Fibroblast of lung (primary cell): ENCODE measurements at regions not wholly inside any gene's neighbourhood (a gene's known extent, or its start where the extent isn't known, plus 50 kb on each side); places are given as distances from the start of the nearest gene placed in this dataset.

Source experiments
- EZH2 ChIP-seq: IDR thresholded peaks from 2 replicates; pipeline ENCODE4 v1.5.1; 2012; ENCODE audit warnings: low read length, control low read depth, mild to moderate bottlenecking; ENCODE audit errors: missing control alignments
- TF ChIP-seq, protein P1 (sequence below), 2 donors: IDR thresholded peaks in 1 of 2; conservative IDR thresholded peaks in 1 of 2; 1 replicate in 1 of 2; 2 replicates in 1 of 2; pipeline ENCODE4 v1.5.1; 2011 to 2012; ENCODE audit warnings: low read length in 2 of 2, control low read depth in 1 of 2, inconsistent platforms in 1 of 2, low read depth in 1 of 2, mild to moderate bottlenecking in 1 of 2

- no peak for TF ChIP-seq EZH2
- TF ChIP-seq, protein P1, sequence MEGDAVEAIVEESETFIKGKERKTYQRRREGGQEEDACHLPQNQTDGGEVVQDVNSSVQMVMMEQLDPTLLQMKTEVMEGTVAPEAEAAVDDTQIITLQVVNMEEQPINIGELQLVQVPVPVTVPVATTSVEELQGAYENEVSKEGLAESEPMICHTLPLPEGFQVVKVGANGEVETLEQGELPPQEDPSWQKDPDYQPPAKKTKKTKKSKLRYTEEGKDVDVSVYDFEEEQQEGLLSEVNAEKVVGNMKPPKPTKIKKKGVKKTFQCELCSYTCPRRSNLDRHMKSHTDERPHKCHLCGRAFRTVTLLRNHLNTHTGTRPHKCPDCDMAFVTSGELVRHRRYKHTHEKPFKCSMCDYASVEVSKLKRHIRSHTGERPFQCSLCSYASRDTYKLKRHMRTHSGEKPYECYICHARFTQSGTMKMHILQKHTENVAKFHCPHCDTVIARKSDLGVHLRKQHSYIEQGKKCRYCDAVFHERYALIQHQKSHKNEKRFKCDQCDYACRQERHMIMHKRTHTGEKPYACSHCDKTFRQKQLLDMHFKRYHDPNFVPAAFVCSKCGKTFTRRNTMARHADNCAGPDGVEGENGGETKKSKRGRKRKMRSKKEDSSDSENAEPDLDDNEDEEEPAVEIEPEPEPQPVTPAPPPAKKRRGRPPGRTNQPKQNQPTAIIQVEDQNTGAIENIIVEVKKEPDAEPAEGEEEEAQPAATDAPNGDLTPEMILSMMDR (conservative IDR thresholded peaks at IDR 0.05 in 1 of 2, IDR thresholded peaks at IDR 0.05 in 1 of 2; ENCODE audit: low read depth in 1 of 2, low read length in 2 of 2): no peak
Measured at GRCh38 chr15:48021336-48022086, 99.3 kb upstream of the SLC24A5 start.
